ENCODE measurements at regions not wholly inside any gene's neighbourhood (a gene's known extent, or its start where the extent isn't known, plus 50 kb on each side); places are given as distances from the start of the nearest gene placed in this dataset.

GRCh38 chr2:48138898-48139297, 175.6 kb upstream of the FOXN2 start:
- TF ChIP-seq POLR2A (IDR thresholded peaks at IDR 0.05; ENCODE audit: low read length) (no peak), GATA1 (IDR thresholded peaks at IDR 0.05; ENCODE audit: low read depth, low read length) (no peak)
